NAMALWA (cell line): ENCODE measurements at regions not wholly inside any gene's neighbourhood (a gene's known extent, or its start where the extent isn't known, plus 50 kb on each side); places are given as distances from the start of the nearest gene placed in this dataset.

Experiments
- DNase-seq: peaks from one replicate; pipeline ENCODE4 v3.0.0-alpha.2; 2015; ENCODE audit warnings: low spot score

DNA sequence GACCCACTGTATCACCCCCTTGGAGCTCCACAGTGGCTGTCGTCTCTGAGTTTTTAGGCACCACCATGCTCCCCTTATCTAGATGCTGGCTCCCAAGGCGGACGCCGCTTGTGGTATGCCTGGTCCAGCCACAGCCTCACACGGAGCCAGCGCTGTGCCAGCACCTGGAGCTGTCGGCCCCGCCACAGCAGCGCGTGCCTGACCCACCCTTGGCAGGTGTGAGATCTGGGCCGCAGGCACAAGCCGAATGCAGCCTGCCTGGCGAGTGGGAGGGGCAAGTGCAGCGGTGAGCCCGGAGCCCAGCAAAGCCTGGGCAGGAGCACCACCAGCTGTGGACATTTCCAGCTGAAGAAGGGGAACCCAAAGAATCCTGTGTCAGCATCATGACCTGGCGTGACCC, 91.9 kb upstream of the BACE2 start:
- no peak for DNase-seq

DNA sequence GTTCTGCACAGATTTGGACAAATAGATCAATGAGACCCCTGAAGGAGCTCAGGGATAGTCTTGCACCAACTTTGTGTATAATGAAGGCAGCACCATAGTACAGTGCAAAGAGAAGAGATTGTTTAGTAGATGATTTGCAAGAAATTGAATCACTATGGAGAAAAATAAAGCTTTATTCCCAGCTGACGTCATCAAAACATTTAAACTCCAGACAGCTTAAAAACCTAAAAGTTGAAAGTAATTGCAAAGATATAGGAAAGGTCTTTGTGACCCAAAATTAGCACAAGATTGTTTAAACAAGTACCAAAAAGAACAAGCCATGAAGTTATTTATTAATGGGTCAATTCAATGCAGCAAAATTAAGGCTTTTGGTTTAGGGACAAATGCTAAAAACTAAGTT, 88.8 kb upstream of the BACE2 start:
- DNase-seq, result no peak

DNA sequence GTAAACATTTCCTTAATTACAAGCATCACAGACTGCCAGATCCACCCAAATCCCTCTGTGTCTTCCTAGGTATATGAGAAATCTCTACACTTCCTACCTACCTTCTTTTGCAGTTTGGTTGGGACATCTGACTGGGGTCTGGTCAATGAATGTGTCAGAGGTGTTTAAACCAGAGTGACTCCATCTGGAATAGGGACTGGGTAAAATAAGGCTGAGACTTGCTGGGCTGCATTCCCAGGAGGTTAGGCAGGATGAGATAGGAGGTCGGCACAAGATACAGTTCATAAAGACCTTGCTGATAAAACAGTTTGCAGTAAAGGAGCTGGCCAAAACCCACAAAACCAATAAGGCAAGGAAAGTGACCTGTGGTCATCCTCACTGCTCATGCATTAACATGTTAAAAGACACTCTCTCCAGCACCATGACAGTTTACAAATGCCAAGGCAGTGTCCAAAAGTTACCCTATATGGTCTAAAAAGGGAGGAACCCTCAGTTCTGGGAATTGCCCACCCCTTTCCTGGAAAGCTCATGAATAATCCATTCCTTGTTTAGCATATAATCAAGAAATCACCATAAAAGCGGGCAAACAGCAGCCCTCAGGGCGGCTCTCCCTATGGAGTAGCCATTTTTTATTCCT, 87.4 kb upstream of the BACE2 start:
- no peak for DNase-seq

DNA sequence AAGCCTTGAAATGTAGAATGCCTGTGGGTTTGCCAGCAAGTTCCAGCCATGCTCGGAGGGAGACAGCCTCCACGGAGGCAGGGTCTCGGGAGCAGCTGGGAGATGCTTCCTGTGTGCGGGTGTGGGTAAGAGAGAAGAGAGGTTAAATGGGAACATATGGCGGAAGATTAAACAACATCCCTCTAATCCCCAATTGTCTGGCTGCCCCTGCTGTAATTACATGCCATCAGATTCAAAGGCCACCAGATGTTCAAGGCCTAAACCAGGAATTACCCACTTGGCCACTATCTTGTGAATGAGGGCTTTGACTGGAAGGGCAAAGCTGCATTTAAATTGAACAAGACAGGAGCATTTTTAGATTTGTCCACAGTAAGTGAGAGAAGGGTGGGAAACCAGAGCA, 81.4 kb upstream of the BACE2 start:
- no peak for DNase-seq

DNA sequence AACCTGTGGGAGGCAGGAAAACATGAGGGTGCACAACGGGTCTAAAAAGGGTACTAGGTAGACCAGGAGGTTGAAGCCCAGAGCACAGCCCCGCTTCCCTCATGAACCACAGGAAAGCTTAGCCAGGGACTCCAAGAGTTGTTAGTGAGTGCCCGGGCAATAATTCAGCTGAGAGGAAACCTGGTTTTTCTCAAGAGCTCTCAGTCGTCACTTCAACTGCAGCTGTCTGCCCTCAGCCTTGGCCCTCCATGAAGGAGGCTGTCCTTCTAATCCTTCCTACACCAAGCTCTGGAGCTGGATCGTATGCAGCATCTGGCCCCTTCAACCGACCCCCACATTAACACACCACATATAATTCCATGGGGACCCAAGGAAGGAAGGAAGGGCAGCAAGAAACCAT, 77.0 kb upstream of the BACE2 start:
- DNase-seq, result no peak

DNA sequence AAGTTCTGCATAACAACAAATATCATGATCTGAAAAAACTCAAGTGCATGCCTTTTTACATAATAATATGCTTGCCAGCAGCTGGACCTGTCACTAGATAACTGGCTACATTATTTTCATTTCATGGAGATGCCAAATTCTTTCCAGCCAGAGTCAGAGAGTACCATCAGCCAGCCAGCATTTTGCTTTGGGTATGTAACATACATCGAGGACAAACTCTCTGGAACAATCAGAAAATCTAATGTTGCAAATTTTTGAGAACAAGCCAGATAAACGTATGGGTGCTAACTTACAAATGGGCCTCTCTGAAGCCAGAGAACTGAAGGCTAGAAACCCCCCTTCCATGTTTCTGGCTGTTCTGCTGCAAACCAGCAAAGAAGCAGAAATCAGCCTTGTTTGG, 76.3 kb upstream of the BACE2 start:
- DNase-seq, result no peak

DNA sequence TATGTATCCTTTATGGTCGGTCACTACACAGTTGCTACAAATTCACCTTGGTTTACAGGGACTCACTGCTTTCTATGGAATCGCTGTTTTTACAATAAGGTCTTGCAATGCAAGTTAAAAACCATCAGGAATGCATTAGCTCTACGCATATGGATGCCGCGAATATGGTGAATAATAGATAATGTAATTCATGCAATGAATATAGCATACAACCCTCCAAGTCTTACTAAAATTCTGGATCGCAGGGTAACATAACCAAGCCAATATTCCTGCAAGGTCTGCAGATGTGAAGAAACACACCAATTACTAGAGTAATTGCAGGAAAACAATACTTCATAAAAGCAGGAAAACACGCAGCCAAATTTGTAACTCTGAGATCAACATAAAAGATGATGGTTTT, 75.6 kb upstream of the BACE2 start:
- DNase-seq, result no peak

DNA sequence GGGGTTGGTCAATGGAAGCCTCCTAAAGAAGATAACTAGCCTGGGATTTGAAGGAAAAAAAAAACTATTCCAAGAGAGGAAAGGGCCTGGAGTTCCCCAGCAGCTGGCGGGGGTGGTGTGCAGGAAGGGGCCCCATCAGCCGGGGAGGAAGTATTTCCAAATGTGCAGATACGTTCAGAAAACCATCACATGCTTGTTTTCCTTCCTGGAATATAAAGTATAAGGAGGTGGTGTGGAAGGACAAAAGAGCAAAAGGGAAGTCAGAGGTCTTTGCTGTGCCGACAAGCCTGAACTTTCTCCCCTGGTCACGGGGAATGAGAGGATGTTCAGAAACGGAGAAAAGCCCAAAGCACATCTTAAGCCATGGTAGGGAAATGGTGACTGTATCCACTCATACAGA, 72.0 kb upstream of the BACE2 start:
- no peak for DNase-seq

DNA sequence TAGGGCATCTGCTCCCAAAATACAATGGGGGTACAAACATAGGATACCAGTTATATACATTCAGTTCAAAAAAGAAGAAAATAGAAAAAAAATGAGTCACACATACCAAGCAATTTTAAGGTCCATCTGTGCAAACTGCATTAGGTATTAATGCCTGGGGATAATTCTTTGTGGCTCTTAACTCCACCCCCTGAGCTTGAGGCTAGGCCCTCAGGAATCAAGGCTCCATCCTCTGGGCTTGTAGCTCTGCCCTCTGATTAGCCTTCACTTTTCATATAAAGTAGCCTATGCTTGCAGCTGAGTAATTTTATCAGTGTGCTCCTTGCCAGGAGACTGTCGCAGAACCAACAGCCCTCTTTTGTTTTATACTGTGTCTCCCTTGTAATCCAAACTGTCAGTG, 69.9 kb upstream of the BACE2 start:
- no peak for DNase-seq

DNA sequence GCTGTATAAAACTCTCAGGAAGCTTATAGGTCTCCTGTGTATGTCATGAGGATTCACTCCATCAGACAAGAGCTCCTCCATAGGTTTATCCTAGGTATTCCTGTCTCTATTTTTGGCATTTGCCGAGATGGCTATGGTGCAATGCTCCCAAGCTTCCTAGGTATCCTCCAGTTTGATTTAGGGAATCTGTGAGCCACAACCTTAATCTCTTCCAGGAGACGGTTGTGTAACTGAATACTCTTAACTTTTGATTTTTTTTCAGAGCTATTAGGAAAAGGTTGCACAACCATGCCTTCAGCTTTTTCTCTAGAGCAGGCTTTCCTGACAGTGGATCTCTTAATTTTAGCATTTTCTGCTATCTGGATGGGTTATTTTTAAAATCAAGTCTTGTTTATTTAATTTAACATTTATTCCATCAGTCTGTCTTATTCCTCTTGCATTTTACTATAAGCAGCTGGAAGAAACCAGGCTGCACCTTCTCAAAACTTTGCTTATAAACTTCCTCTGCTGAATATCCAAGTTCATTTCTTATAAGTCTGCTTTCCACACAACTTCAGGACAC, 69.4 kb upstream of the BACE2 start:
- DNase-seq, result no peak

DNA sequence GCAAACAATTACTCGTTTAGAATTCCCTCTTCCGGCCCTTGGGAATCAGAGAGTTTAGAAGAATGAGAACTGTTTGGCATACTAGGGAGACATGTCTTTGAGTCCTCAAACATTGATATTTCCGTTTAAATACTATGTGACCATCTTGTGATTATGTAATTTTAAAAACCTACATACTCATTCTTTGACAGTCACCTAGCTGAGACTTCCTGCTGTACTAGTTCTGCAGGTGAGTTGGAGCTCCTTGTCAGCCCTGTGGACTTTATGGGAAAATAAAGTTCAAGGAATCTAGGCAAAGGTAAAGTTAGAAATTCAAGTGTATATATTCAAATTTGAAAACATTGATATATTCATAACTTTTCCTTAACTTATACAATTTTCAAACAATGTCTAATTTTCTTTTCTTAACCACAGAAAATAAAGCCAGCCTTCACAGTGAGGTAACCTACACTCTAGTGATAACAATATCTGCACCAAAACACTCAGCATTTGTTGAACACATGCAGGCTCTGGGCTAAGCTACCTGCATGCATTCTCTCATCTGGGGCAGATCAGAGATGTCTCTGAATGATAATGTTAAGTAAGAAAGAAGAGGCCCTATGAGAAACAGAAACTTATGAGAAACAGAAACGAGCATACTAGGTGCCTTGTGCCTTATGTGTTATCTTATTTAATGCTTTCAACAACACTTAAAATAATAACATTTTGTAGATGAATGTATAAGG, 67.0 kb upstream of the BACE2 start:
- no peak for DNase-seq

DNA sequence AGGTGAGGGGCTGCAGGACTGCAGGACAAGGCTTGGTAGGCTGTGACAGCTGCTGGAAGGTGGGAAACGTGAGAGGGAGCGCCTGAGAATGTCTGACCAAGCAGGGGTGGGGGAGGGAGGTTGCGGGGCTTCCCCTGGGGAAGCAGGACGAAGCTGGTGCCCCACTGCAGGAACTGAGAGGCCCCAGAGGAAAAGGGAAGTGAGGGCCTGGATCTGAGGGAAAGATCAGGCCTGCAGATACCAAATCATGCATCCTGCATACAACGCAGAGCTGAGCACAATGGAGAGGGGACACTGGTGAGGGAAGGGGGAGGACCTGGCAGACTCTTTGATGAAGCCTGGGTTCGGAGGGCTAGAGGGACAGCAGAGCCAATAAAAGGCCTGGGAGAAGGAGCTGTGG, 65.7 kb upstream of the BACE2 start:
- no peak for DNase-seq

DNA sequence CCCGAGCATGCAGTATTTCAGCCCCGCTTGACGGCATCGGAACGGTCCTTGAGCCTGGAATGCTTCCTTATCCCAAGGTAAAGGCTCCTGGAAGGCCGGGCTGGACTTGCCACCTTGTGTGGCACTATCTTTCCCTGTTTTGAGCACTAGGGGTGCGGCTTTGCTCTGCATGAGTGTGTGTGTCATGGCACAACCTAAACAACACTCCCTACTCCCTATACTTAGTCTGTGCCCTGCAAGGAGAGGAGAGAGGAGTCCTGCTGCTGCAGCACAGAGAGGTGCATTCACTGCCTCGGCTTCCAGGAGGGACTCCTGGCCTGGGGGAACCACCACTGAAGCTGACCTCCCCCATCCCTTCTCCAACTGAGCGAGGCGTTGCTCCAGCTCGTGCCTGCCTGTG, 60.4 kb upstream of the BACE2 start:
- DNase-seq, result no peak

DNA sequence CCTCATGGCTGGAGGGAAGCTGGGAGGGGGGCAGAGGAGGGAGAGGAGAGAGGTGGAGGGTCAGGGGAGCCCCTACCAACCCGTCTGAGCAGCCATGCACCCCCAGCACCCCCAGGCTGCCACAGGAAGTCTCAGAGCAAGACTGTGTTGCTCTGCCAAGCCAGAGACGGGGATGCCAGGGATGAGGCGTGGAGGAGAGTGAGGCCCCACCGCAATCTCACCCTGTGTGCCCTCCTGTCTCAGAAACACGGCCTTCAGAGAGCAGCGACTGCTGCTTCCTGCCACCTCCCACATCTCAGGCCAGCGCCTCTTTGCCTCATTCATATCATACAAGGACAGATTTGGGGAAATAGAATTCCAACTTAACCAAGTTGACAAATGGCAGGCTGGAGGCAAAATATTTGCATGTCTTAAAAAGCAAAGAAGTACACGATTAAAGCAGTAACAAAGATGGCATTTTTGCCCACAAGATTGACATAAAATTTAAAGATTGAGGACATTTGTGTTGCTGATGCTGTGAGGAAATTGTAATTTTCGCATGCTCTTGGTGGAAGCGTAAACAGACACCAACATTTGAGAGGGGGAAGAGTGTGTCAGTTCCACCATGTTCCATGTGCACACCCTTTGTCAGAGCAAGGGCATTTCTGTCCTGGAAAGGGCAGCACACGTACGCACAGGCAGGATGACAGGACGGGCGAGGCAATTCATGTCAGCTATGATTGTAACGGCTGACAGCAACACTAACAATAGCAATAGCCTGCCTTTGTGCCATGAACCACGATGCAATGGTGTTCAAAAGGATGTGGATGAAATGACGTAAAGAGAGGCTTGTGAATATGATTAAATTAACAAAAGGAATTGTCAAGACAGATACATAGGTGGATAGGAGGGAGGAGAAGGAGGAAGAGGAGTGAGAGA, 59.0 kb upstream of the BACE2 start:
- DNase-seq, result no peak

DNA sequence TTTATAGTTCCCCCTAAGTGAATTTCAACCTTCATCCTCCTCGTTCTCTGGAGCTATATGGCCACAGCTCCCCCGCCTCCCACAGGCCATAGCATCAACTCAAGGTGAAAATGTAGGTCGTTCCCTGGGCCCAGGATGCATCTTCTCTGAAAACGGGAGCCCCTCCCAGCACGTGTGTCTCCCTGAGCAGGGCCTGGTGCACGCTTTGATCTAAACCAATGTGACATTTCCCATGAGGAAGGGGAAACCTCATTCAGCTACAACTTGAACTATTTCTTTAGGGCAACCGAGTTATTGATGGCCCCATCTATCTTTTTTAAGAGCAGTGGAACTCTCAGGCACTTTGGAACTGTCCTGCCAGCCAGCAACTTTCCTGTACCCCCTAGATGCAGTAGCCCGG, 57.8 kb upstream of the BACE2 start:
- DNase-seq, result no peak

DNA sequence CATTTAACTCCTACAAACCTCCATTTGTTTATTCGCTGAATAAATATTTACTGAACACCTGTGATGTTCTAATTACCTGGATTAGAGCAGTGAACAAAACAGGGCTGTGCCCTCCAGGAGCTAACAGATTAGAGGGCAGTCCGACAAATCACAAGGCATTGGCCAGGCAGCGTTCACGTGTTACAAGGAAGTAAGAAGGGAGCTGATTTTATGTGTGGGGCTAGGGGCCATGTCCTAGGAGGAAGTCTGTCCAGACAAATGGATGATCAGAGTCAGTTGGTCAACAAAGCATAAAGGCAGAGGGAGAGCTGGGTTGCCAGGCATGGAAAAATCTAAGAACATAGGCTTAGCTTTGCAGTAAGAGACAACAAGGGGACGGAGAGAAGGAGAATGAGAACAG, 57.3 kb upstream of the BACE2 start:
- DNase-seq, result no peak

DNA sequence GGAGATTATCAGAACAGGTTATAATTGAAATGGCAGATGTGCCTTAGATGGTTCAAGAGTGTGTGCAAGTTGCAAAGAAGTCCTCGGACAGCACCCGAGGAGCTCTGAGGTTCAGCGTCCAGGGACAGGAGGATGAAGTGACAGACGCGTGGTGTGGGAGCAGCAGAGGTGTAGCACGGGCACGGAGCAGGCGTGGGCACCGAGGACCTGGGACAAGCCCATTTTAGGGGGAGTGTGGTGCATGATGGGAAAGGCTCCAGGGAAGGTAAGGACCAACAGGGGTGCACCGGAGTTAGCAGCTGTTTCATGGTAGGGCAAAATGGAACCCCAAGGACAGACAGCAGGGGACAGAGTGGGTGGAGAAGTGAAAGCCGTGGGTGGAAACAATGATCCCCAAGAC, 56.3 kb upstream of the BACE2 start:
- DNase-seq, result no peak

DNA sequence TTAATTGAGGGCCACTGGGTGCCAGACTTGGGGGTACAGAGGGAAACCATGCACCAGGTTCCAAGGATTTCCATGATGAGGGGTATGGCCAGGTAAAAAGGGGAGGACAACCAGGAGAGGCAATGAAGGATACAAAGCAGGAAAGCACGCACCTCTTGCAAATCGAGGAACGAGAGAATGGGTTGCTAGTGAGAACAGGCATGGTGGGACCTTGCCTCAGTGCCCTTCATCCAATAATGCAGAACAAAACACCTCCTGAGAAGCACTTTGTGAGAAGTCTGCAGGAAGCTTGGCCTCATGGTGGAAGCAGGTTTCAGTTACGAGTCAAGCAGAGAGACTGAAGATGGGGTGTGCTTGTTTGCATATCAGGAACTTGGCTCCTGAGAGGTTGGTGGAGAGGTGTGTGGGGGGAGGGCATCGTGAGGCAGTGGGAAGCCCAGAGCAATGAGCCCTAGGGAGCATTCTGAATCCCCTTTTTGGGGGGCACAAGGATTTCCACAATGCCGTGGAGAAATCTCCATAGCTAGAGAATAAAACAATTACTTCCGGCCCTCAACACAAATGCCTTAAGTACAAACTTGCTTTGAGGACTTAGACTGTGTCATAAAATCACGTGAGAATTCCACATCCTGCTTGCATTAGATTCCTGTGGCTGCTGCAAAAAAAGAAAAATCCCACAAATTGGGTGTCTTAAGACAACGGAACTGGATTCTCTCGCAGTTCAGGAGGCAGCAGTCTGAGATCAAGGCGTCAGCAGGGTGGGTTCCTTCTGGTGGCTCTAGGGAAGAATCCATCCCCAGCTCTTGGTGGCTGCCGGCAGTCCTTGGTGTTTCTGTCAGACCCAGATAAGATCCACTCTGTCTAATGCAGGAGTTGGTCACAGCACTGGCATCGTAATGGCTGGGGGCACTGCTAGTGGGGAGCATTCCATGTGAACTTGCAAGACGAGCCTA, 54.9 kb upstream of the BACE2 start:
- DNase-seq, result no peak

DNA sequence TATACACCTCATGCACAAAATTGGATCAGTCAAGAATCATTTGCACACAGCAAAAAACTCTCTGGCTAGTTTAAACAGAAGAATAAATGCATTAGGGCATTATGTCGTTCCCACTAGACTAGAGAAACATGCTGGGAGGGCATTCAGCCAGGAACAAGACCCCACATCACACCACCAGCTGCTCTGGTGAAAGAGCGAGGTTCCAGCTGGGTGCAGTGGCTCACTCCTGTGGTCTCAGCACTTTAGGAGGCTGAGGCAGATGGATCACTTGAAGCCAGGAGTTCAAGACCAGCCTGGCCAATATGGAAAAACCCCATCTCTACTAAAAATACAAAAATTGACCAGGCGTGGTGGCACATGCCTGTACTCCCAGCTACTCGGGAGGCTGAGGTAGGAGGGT, 52.1 kb upstream of the BACE2 start:
- no peak for DNase-seq
